GM18867 (cell line): ENCODE measurements at regions not wholly inside any gene's neighbourhood (a gene's known extent, or its start where the extent isn't known, plus 50 kb on each side); places are given as distances from the start of the nearest gene placed in this dataset.
"Not testable (repeated sequence)": the region's sequence is repeated elsewhere in the genome, so short reads cannot be mapped to it uniquely, and the experiment has no call there.

ENCODE experiments used
- ATAC-seq: cut with Tn5 transposase; IDR thresholded peaks from one replicate; pipeline ENCODE4 v1.9.1; 2021; ENCODE audit warnings: mild to moderate bottlenecking, moderate library complexity; ENCODE audit not compliant: unreplicated experiment

DNA sequence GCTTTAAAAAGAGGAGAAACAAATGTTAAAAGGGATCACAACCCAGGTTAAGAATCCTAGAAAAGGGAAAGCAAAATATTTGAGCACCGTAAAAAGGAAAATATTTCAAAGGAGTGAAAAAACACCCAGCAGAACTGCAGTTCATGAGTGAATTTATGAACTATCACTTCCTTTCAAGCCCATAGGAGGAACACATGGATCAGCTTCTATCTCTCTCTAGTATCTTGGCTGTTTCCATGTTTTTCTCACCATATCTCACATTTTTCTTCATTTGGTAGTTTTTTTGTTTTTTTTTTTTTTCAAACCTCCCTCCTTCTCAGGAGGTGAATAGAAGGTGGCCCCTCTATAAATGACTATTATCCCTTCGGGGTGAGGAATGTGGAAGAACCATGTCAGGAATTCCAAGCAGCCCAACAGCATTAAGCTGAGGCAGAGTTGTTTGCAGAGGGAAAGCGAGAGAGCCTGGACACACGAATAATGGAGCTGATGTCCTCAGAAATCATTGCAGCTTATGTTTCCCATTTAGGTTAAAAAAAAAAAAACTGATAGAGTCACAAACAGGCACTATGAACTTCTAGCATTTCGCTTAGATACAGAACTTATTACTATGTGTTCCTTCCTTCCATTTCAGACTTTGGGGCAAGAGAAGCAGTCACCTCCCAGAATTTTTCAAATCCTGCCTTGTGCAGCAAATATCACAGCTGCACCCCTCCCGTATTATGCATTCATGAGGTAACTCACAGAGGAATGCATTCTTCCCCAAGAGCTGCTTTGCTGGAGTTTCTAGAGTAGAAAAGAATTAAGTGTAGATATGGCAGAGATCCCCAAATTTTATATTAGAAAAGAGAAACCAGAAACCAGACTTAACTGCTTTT lies 315.6 kb downstream of the IRS1 start:
- no peak for ATAC-seq

DNA sequence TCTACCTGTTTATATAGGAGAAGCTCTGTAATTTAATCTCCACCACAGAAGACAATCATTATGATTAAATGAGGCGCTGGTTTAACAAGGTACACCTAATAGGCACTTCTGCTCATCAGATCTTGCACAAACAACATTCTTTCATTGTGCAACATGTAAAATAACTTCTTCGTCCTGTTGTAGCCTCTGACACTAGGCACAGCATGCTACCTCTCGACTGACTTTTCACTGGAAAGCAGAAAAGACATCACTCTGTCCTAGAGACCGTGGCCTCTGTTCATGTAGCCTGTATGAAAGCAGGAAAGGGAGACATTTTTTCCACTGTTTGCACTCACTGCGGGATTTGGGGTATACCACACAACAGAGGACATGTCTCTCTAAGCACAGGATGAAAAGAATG lies 316.5 kb downstream of the IRS1 start:
- no peak for ATAC-seq

DNA sequence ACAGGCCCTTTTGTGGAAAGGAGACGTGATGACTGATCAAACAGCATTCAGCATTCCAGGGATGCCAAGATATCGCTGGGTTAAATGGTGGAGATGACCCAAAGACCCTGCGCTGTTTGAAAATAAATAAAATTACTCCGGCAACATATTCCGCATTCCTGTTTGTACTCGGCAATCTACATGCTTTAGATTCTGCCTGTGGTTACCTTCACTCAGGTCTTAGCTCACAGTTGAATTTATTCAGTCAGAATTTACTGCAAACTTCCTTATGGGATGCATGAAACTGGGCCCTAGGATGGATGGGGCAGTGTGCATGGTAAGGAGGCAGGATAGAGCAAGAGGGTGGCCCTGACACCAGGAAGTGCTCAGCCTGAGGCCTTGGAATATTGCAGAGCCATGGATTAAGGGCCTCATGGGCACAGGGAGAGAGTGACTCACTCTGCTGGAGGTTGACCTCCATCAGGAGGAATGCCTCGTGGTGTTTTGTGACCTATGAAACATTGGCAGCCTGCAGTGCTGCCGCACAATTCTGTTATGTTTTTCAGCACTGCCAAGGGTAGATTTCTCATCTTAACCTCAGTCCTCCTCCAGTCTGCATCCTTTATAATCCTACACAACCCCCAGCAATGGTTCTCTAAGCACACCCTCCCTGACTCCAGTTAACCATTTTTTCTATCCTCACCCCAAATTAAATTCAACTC lies 321.4 kb downstream of the IRS1 start:
- ATAC-seq, result no peak

- ATAC-seq, result no peak
Observed at GRCh38 chr2:226477221-226478108, 322.2 kb downstream of the IRS1 start.

- ATAC-seq, result no peak
Observed at GRCh38 chr2:226475650-226476049, 324.0 kb downstream of the IRS1 start.

DNA sequence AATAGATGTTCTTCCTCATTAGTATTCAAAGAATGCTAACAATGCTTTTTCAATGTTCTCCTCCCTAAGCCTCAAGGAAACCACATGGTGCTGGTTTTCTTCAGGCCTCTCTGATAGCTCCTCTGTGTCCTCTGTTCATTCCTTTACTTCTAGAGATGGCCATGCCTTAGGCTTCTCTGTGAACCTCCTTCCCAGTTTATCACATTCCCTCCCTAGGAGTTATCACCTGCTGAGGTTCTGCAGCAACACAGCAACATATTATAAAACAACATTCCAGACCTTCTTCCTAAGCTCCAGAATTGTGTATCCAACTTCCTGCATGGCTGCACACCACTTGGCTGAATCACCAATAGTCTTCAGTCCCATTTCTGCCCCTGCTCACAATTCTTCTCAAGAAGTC lies 325.5 kb downstream of the IRS1 start:
- no peak for ATAC-seq

- no peak for ATAC-seq
Observed at GRCh38 chr2:226471987-226472470, 327.6 kb downstream of the IRS1 start.

- ATAC-seq, result no peak
Observed at GRCh38 chr2:226467633-226468032, 332.0 kb downstream of the IRS1 start.

DNA sequence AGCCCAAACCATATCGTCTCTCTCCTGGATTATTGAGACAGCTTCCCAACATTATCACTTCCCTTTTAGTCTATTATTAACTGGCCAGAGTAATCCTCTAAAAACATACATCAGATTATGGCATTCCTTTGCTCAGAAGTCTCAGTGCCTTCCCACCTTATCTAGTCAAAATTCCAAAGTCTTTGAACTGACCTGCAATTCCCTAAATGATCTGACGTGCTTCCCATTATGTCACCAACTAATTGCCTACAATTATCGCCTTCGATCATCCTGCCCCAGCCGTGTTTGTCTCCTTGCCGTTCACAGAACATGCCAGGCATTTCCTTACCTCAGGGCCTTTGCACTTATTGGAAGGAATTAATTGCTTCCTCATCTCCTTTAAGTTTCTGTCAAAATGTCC lies 332.4 kb downstream of the IRS1 start:
- no peak for ATAC-seq

- no peak for ATAC-seq
Observed at GRCh38 chr2:226466589-226466988, 333.0 kb downstream of the IRS1 start.

- ATAC-seq, result no peak
Observed at GRCh38 chr2:226466124-226466523, 333.5 kb downstream of the IRS1 start.

DNA sequence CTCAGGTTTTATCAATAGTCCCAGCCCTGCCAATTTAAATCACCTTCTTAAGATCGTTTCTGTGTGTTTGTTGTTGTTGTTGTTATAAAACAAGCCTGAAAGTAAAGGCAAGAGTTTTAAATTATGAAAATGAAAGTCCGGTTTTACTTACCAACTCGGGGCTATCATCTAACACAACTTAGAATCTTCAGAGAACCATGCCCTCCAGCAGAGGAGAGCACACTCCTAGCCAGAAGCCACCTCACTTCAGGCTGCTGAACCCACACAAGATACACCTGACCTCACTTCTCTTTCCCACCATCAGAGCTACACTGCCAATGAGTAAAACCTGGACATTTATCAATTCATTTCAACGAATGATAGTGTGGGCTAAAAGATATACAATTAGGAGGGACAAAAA lies 335.2 kb downstream of the IRS1 start:
- no peak for ATAC-seq

DNA sequence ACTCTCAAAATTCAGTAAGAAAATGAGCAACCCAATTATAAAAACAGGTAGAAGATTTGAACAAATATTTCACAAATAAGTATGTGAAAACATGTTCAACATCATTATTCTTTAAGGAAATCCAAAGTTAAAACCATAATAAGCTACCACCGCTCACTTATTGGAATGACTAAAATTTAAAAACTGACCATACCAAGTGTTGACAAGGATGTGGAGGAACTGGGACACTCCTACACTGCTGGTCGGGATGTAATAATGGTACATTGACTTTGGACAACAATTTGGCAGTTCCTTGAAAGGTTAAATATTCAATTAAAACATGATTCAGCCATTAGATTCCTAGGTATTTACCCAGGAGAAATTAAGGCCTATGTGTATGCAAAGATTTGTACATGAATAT lies 336.5 kb downstream of the IRS1 start:
- no peak for ATAC-seq

DNA sequence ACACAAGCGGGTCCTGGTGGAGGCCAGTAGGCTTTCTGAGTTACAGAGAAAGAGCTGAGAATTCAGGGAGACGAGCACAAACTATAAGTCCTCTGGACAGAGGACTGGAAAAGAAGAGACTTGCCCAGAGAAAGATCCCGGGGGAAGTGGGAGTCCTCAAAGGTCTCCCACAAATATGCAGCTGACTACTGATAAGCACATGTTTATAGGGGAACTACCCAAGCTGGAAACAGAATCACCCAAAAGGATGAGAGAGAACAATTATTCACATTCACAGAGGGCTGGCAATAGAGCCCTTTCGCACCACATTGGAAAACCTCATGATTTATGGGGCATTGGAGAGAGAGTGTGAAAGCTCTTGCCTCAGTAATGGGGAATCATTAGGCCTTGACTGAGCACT lies 337.6 kb downstream of the IRS1 start:
- no peak for ATAC-seq

DNA sequence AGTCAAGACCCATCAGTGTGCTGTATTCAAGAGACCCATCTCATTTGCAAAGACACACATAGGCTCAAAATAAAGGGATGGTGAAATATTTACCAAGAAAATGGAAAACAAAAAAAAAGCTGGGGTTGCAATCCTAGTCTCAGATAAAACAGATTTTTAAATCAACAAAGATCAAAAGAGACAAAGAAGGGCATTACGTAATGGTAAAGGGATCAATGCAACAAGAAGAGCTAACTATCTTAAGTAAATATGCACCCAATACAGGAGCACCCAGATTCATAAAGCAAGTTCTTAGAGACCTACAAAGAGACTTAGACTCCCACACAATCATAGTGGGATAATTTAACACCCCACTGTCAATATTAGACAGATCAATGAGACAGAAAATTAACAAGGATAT lies 343.5 kb downstream of the IRS1 start:
- ATAC-seq, result not testable (repeated sequence)

DNA sequence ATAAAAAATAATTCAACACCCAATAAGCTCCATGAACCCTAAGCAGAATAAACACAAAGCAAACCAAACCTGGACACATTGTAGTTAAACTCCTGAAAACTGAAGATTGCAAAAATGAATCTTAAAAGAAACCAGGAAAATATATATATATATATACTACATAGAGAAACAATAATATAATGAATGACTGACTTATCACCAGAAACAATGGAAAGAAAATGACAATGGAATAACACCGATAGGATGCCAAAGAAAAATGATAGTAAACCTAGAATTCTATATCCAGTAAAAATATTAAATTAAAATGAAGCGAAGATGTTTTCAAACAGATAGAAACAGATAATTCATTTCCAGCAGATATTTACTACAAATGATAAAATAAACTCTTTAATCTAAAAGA lies 346.9 kb downstream of the IRS1 start:
- no peak for ATAC-seq

DNA sequence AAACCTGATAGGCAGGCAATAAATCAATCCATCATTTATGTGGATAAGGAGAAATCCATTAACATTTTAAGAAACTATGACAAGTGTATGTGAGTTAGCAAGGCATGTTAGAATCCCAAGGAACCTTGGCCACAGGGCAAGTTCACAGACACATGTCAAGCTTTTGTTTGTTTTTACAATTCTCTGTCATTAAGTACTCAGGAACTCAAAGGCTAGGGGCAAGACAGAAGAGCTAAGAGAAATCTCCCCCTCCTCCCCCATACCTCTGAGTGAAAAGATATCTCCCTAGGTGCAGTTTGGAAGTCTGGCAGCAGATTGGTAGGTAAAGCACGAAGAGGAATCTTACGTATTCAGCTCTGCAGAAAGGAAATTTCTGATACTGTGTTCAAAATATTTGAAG lies 348.1 kb downstream of the IRS1 start:
- ATAC-seq, result no peak

DNA sequence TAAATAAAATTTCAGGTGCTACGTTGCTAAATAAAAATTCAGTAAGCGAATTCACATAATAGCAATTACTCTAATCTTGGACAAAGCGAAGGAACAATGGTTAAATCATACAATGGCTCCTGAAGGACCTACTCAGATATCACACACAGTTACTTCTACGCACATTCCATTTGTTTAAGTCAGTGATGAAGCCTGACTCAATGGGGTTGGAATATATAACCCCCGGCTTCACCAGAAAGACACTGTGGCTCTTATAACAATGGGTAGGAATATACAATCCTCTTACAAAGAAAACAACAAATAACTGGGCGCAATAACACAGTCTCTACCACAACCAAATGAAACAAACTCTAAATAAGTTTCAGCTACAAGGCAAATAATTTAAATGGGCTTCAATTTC lies 349.5 kb downstream of the IRS1 start:
- no peak for ATAC-seq

GRCh38 chr2:226447338-226448300 lies 352.0 kb downstream of the IRS1 start:
- ATAC-seq, result no peak

DNA sequence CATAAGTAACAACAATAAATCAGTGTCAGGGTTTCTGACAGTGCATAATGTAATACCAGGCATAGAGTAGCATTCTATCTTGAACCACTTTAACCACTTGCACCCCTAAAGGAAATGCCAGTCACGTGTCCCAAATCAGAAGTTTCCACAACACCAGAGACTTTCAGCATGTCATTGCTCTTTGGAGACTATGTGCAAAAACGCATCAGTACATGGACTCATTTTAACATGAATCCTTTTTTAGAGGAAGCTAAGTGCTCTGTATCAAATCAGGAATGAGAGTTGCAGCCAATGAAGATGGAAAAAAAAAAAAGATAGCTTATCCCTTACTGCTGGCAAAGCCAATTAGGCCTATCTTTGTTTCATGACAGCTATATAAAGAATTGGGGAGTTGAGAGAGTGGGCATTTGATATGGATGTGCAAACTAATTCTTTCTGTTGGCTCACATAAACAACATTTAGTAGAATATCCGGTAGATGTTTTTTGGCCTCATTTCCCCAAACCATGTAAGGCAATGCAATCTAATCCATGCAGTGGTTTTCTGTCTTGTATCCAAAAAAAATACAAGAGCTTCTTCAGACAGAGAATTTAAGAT lies 353.1 kb downstream of the IRS1 start:
- no peak for ATAC-seq
